OCI-LY3 (cell line): ENCODE measurements at regions not wholly inside any gene's neighbourhood (a gene's known extent, or its start where the extent isn't known, plus 50 kb on each side); places are given as distances from the start of the nearest gene placed in this dataset.

Source experiments
- CTCF ChIP-seq: fragments of 200-600, 300-600 bp; sonication (generic); IDR thresholded peaks from 2 replicates; pipeline ENCODE4 v1.5.1; 2014; ENCODE audit warnings: antibody characterized with exemption, low read length, low read depth
- EZH2phosphoT487 ChIP-seq: fragments of 200-600 bp; shearing (Covaris generic); IDR thresholded peaks from 2 replicates; pipeline ENCODE4 v1.6.1; 2018; ENCODE audit warnings: antibody characterized with exemption, mixed run types, low read depth

- TF ChIP-seq CTCF (no peak), EZH2phosphoT487 (no peak)
Observed at GRCh38 chr18:72391427-72391826, 152.7 kb downstream of the CBLN2 start.
